ENCODE measurements at regions not wholly inside any gene's neighbourhood (a gene's known extent, or its start where the extent isn't known, plus 50 kb on each side); places are given as distances from the start of the nearest gene placed in this dataset.

GRCh38 chr2:19300961-19301360 lies 57.5 kb downstream of the OSR1 start:
- DNase-seq: no peak
- no peak for ATAC-seq

GRCh38 chr2:19299522-19299921 lies 58.9 kb downstream of the OSR1 start:
- ATAC-seq (no peak), DNase-seq (no peak)

GRCh38 chr2:19299032-19299431 lies 59.4 kb downstream of the OSR1 start:
- no peak for DNase-seq
- no peak for ATAC-seq

DNA sequence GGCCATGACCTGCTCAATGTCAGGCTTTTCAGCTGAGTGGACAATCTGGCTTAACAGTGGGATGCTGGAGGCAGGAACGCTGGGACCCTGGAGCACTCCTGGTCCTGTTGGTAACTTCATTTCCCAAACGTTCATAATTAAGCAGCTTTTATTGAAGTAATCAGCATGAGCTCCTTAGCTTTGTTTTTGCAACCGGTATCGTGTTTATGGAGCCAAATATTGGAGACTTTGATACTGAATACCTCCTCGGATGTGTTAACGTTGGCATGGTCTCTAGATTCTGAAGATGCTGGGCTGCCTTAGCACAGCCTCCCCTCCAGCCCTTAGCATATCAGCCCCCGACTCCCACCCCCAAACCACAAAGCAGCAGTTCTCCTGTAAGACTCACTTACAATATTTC lies 60.7 kb downstream of the OSR1 start:
- ATAC-seq (no peak), DNase-seq (no peak)

GRCh38 chr2:19295998-19296502 lies 62.4 kb downstream of the OSR1 start:
- DNase-seq: no peak
- ATAC-seq: no peak

GRCh38 chr2:19292007-19292406 lies 66.4 kb downstream of the OSR1 start:
- ATAC-seq: no peak
- no peak for DNase-seq

DNA sequence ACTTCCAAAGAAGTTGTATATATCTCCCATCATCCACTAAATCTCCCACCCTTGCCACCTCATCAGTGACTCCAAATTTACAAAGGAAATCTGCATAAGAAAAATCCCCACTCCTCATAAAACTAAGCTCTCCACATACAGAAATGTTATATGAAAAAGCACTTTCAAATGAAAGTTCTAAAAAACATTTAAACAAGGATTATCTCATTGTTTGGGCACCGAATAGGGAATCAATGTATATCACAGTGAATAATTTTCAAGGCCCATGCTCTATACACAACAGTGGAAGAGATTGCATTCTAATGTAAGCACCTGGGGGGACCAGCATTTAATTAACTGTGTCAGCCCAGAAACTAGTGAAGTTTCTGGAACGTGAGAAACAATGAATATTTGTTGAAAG lies 70.1 kb downstream of the OSR1 start:
- ATAC-seq (no peak), DNase-seq (no peak)

DNA sequence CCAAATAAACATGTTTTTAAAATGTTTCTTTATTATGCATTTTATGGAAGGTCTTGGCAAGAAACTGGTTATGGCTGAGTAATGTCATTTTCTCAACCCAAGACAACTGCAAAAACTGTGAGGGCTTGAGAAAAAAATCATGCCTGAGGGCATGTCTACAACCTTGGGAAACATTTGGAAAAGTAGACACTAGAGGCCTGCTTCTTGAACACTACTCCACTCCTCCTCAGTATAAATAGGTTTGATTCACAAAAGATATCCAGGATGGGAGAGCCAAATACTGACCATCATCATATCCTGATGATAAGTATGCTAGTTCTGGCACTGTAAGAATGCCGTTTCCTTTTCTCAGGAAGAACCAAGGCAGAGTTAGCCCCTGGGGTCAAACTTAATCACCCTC lies 71.1 kb downstream of the OSR1 start:
- ATAC-seq: no peak
- DNase-seq: no peak

DNA sequence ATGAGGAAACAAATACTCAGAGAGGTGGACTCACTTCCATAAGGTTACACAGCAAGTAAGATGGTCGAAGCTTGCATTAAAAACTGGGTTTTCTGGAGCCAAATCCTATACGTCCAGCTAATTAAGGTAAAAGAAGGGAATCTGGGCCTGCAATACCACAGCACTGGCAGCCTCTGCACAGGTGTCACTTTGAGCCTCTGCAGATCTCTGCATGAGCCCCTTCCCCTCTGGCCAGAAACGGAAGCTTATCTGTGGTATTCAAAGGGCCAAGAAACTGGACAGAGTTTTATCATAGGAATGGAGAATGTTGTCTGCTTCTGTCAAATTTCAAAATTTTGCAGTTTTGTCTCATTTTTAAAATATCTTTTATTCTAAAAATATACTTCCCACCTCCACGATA lies 76.1 kb downstream of the OSR1 start:
- ATAC-seq (no peak), DNase-seq (no peak)

DNA sequence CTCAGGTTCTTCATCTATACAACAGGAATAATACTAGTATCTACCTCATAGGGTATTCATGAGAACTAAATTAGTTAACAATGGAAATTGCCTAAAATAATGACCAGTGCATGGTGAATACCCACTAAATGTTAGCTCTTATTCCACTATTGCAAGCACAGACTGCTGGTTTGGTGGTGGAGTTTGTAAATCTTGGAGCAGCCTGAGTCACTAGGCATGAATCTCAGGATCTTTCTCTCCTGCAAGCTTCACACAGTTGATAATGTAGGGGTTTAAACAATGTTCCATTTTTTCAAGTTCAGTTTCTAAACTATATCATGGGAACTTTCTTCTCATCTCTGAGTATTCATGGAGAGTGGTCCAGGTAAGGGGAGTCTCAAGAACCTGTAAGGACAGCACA lies 84.0 kb downstream of the OSR1 start:
- ATAC-seq (no peak), DNase-seq (no peak)

DNA sequence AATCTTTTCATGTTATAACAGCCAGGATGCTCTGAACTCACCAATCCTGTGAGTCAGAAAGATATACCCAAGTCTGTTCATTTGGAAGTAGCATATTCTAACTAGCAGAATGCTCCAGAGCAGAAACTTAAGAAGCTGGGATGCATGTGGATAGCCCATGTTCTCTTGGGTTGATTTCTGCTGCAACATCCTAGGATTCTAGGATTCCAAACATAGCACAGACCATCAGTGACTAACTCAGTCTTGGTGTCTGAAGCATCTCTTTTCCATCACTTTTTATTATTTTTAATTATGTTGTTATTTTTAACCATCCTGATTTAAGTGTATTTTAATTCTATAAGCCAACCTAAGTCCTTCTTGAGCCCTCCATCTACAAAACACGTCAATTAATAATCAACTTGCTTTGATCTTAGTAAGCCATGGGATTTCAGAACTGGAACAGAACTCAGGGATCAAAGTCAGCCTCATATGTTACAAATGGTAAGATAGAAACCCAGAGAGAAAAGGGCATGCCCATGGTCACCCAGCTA lies 85.4 kb downstream of the OSR1 start:
- ATAC-seq (no peak), DNase-seq (no peak)

DNA sequence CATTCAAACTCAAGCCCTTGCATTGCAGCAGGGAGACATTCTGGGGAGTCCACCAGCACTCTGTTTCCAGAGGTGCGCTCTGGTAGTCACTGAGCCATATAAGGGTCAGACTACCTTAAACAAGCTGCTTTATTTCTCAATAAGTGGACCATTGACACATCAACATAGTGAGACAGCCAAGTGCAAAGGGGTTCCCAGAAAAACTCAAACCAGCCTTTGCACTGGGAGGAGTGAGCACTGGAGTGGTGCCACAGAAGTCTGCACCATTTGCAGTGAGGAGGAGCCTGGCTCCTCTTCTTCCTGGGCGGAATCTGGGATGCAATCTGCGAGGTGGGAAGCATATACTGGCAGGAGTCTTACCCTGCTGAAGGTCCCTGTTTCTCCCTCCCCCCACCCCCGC lies 86.4 kb downstream of the OSR1 start:
- ATAC-seq (no peak), DNase-seq (no peak)

GRCh38 chr2:19264852-19265251 lies 93.6 kb downstream of the OSR1 start:
- DNase-seq: no peak

DNA sequence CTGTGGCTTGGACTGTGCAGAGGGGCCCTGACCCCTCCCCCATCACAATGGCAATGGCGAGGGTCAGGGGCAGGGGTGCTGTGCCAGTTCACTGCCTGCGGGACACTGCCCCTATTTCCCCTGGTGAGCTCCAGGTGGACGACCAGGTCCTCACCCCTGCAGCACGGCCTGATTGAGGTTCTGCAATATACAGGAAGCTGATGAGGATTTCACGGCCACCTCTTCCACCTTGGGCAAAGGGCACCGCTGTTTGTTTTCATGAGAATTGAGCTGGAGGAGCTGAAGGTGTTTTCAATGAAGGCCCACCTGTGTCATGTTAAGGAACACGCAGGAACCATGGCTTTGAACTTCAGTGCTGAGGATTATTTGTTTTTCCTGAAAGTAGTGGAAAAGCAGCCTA lies 96.3 kb downstream of the OSR1 start:
- DNase-seq (no peak), ATAC-seq (no peak)

More at GRCh38 chr2:19264852-19265251, 93.6 kb downstream of the OSR1 start:
- ATAC-seq: no peak

DNA sequence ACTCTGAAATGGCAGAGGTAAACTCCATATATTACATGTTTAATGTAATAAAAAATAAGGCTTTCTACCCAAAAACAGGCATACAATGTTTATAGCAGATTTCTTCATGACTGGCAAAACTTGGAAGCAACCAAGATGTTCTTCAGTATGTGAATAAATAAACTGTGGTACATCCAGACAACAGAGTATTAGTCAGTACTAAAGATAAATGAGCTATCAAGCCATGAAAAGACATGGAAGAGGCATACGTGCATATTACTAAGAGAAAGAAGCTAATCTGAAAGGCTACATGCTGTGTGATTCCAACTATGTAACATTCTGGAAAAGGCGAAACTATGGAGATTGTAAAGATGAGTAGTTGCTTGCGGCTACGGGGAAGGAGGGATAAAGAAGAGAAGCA lies 97.4 kb downstream of the OSR1 start:
- DNase-seq (no peak), ATAC-seq (no peak)

GRCh38 chr2:19256121-19256601 lies 102.3 kb downstream of the OSR1 start:
- no peak for ATAC-seq
- DNase-seq: no peak

DNA sequence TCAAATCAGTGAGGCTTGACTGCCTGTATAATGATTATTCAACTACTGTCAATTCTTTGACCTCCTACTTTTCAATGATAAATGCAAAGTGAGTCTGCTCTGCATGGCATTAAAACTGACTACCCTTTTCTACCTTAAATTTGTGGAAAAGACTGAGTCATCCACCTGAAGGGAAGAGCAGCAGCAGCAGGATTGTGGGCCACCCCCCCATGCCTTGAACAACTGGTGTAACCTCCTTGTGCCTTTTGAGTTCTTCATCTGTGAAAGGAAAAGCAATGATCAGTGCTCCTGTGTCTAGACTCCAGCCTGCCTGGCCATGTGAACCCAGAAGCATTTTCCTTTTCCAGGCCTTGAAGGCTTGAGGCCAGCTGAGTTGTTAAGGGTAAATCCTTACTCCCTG lies 102.9 kb downstream of the OSR1 start:
- no peak for ATAC-seq
- no peak for DNase-seq

DNA sequence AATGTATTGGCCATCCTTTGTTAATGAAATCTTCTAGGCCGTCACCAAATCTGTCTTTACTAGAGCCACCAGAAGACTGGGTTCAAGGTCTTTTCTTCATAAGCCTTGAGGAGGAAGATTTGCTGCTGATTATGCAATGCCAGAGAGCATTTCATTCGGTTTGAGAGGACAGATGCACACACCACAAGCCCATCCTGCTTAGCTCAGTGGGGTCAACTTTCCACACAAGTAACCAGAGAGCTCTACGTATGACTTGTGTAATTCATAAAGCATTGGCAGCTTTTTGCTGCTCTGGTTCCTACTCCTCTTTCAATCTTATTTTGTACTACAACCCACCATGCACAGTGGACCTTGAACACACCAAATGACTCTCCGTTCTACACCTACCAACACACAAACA lies 106.9 kb downstream of the OSR1 start:
- no peak for ATAC-seq

GRCh38 chr2:19250906-19251305 lies 107.5 kb downstream of the OSR1 start:
- DNase-seq (no peak), ATAC-seq (no peak)

More for the DNA sequence above, 106.9 kb downstream of the OSR1 start:
- DNase-seq: no peak

- DNase-seq: no peak
- no peak for ATAC-seq
Measured at GRCh38 chr2:19247186-19247585, 111.2 kb downstream of the OSR1 start.

DNA sequence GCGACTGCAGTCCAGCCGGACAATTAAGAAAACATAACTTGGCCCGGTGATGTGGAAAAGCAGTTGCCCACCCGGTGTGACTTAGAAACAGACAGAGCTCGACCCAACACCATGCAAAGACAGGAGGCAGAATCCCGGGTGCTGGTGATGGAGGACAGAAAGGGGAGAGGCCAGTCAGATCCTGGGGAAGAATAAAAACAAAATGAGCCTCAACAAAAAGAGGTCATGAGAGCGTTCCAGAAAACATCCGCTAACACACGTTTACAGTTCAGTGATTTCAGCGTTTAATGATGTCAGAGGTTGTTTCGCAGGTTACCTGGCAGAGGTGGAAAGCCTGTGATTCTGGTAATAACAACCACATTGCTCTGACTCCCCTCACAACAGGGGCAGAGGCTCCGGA lies 111.9 kb downstream of the OSR1 start:
- ATAC-seq (no peak), DNase-seq (no peak)

GRCh38 chr2:19244460-19245363 lies 113.7 kb downstream of the OSR1 start:
- DNase-seq: no peak
- no peak for ATAC-seq

DNA sequence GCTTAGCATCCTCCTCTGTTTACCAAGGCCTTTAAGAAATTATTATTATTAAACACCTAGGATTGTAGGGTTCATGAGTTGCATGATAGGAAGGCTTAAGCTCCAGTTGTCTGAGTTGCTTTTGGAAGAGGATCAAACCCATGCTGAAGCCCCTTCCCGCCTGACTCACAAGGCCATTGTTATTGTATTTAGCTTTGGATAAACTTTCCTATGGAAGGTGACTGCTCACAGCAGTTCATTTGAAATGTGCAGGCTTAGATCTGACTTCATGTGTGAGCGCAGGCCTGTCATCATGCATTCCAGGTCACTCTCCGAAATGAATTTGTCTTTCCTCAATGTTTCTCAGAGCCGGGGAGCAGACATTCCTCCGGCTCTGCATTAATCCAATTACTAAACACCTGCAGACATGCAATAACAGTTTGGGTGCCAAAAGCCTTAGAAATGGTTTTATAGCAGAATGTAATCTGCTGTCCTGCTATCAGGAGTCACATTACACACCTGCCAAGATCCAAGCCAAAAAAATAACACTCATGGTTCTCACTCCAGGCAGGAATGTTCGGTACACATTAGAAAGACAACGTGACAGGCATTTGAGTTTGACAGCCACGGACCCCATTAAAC lies 119.9 kb downstream of the OSR1 start:
- DNase-seq: no peak
- no peak for ATAC-seq
